ENCODE measurements at regions not wholly inside any gene's neighbourhood (a gene's known extent, or its start where the extent isn't known, plus 50 kb on each side); places are given as distances from the start of the nearest gene placed in this dataset.

DNA sequence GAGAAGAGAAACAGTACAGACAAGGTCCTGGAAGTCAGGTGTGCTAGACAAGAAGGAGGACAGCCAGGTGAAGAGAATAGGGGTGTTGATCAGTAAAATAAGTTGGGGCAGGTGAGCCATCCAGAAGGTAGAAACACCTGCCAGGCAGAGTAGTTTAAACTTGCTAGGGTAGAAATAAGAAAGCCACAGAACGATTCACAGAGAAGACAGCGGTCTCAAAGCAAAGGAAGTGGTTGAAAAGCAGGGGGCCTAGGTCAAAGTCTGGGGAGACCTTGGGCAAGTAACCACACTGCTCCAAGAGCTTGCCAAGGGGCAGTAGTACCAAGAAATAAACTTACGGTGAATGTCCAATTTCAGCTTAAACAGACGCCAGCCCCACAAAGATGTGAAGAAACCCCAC lies 116.6 kb upstream of the PROX1 start:
- TF ChIP-seq, protein P1, sequence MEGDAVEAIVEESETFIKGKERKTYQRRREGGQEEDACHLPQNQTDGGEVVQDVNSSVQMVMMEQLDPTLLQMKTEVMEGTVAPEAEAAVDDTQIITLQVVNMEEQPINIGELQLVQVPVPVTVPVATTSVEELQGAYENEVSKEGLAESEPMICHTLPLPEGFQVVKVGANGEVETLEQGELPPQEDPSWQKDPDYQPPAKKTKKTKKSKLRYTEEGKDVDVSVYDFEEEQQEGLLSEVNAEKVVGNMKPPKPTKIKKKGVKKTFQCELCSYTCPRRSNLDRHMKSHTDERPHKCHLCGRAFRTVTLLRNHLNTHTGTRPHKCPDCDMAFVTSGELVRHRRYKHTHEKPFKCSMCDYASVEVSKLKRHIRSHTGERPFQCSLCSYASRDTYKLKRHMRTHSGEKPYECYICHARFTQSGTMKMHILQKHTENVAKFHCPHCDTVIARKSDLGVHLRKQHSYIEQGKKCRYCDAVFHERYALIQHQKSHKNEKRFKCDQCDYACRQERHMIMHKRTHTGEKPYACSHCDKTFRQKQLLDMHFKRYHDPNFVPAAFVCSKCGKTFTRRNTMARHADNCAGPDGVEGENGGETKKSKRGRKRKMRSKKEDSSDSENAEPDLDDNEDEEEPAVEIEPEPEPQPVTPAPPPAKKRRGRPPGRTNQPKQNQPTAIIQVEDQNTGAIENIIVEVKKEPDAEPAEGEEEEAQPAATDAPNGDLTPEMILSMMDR (conservative IDR thresholded peaks at IDR 0.05): no peak
- TF ChIP-seq ZFX (IDR thresholded peaks at IDR 0.05): no peak
